ENCODE measurements at regions not wholly inside any gene's neighbourhood (a gene's known extent, or its start where the extent isn't known, plus 50 kb on each side); places are given as distances from the start of the nearest gene placed in this dataset.

- POLR2A ChIA-PET, result no interaction called here
- intact Hi-C loops (cut with micrococcal nuclease; ENCODE audit: unreplicated experiment), result no loop called here
These were observed 241.9 kb downstream of the CD83 start for GRCh38 chr6:14359438-14359837.

GRCh38 chr6:14360565-14360964 is 243.0 kb downstream of the CD83 start:
- no peaks in the 10 kb centered on the region; the same call in 1 of the 2 replicates for H3K27me3 ChIP-seq (ENCODE audit: control insufficient read depth, insufficient read depth, low read length)
- CTCF ChIA-PET, result no interaction called here

More at GRCh38 chr6:14359438-14359837, 241.9 kb downstream of the CD83 start:
- CTCF ChIA-PET, result no interaction called here
- Histone ChIP-seq H3K36me3 (ENCODE audit: control insufficient read depth, insufficient read depth, low read length) (no peaks in the 10 kb centered on the region), H3K9me3 (ENCODE audit: control insufficient read depth, insufficient read depth, low read depth, low read length) (no peaks in the 10 kb centered on the region), H3K4me3 (ENCODE audit: low read depth in 2 of 2, low read length in 2 of 2) (no peak overlapping the region), H3K27me3 (ENCODE audit: control insufficient read depth, insufficient read depth, low read length) (no peaks in the 10 kb centered on the region; the same call in 1 of the 2 replicates), H3K4me1 (ENCODE audit: control insufficient read depth, insufficient read depth, low read length) (no peaks in the 10 kb centered on the region), H3K27ac (ENCODE audit: low read length) (no peak overlapping the region)
- no TSS peak for BruUV-seq (replicated peaks)
- in situ Hi-C loops (cut with HindIII; ENCODE audit: low pct_unique_long_range_greater_than_20kb, low sequenced_read_pairs), result no loop called here
- DNase-seq (ENCODE audit: low read depth, low spot score) (no peak), ATAC-seq (no peak)
- TF ChIP-seq REST (IDR thresholded peaks at IDR 0.05; ENCODE audit: insufficient read depth in 1 of 2, low read depth in 2 of 2, low read length in 1 of 2) (no peak), POLR2AphosphoS5 (IDR thresholded peaks at IDR 0.05; ENCODE audit: low read depth, low read length) (no peak), SIN3A (IDR thresholded peaks at IDR 0.05; ENCODE audit: borderline replicate concordance, insufficient read depth, low read depth, low read length) (no peak), TCF7L2 (IDR thresholded peaks at IDR 0.05; ENCODE audit: low read depth, low read length) (no peak), CTCF (IDR thresholded peaks at IDR 0.05) (no peak)

More at GRCh38 chr6:14360565-14360964, 243.0 kb downstream of the CD83 start:
- ATAC-seq (no peak), DNase-seq (ENCODE audit: low read depth, low spot score) (no peak)
- no peaks in the 10 kb centered on the region for H3K9me3 ChIP-seq (ENCODE audit: control insufficient read depth, insufficient read depth, low read depth, low read length)
- no peaks in the 10 kb centered on the region for H3K4me1 ChIP-seq (ENCODE audit: control insufficient read depth, insufficient read depth, low read length)
- in situ Hi-C loops (cut with HindIII; ENCODE audit: low pct_unique_long_range_greater_than_20kb, low sequenced_read_pairs), result no loop called here
- H3K4me3 ChIP-seq (ENCODE audit: low read depth in 2 of 2, low read length in 2 of 2), result no peak overlapping the region
- POLR2A ChIA-PET, result no interaction called here
- intact Hi-C loops (cut with micrococcal nuclease; ENCODE audit: unreplicated experiment), result no loop called here
- TF ChIP-seq CTCF (IDR thresholded peaks at IDR 0.05) (no peak), POLR2AphosphoS5 (IDR thresholded peaks at IDR 0.05; ENCODE audit: low read depth, low read length) (no peak), TCF7L2 (IDR thresholded peaks at IDR 0.05; ENCODE audit: low read depth, low read length) (no peak), REST (IDR thresholded peaks at IDR 0.05; ENCODE audit: insufficient read depth in 1 of 2, low read depth in 2 of 2, low read length in 1 of 2) (no peak), SIN3A (IDR thresholded peaks at IDR 0.05; ENCODE audit: borderline replicate concordance, insufficient read depth, low read depth, low read length) (no peak)
- no peak overlapping the region for H3K27ac ChIP-seq (ENCODE audit: low read length)
- H3K36me3 ChIP-seq (ENCODE audit: control insufficient read depth, insufficient read depth, low read length), result no peaks in the 10 kb centered on the region
- no TSS peak for BruUV-seq (replicated peaks)
